Breast epithelium (tissue), 4 donors: ENCODE measurements at regions not wholly inside any gene's neighbourhood (a gene's known extent, or its start where the extent isn't known, plus 50 kb on each side); places are given as distances from the start of the nearest gene placed in this dataset.

Experiments
- DNase-seq, 2 donors: peaks; one replicate each; pipeline ENCODE4 v3.0.0-alpha.2; 2019; ENCODE audit warnings: low spot score in 2 of 2
- H3K27ac ChIP-seq, 2 donors: fragments of 200-600 bp; sonication (generic) in 1 of 2; one replicate each; pipeline ENCODE4 v1.5.1; 2016 to 2019; ENCODE audit warnings: mild to moderate bottlenecking in 1 of 2
- H3K27me3 ChIP-seq, 2 donors: fragments of 200-600 bp; sonication (generic) in 1 of 2; one replicate each; pipeline versions ENCODE4 v1.5.1 to v1.6.0; 2017 to 2019; ENCODE audit warnings: control low read depth in 1 of 2, mild to moderate bottlenecking in 1 of 2
- H3K36me3 ChIP-seq: fragments of 200-600 bp; one replicate; pipeline ENCODE4 v1.5.1; 2019
- H3K4me1 ChIP-seq, 2 donors: fragments of 200-600 bp; sonication (generic); one replicate each; pipeline ENCODE4 v1.5.1; 2016 to 2019; ENCODE audit warnings: control low read depth in 1 of 2
- H3K4me3 ChIP-seq, 3 donors: fragments of 200-600 bp; sonication (generic); 1 replicate in 2 of 3; 2 replicates in 1 of 3; pipeline ENCODE4 v1.5.1; 2016 to 2019; ENCODE audit warnings: mild to moderate bottlenecking in 3 of 3, moderate library complexity in 2 of 3
- H3K9me3 ChIP-seq, 2 donors: fragments of 200-600 bp; sonication (generic) in 1 of 2; one replicate each; pipeline ENCODE4 v1.5.1; 2016 to 2019; ENCODE audit warnings: control low read depth in 1 of 2
- POLR2A ChIP-seq: fragments of 450-650 bp; IDR thresholded peaks from one replicate; pipeline ENCODE4 v1.6.1; 2016; ENCODE audit warnings: antibody characterized with exemption, mild to moderate bottlenecking, moderate library complexity
- POLR2AphosphoS5 ChIP-seq, 3 donors: sonication (generic); formaldehyde crosslinking; IDR thresholded peaks; one replicate each; pipeline ENCODE4 v1.6.1; 2017; ENCODE audit warnings: antibody characterized with exemption in 3 of 3
- intact Hi-C: fragments of 100-400 bp; cut with DNase I; formaldehyde crosslinking; loops from one replicate; pipeline ENCODE4 v1.15.1; 2023; ENCODE audit warnings: low total_unique reads
- TF ChIP-seq, protein P1 (sequence below), 3 donors: fragments of 450-650 bp; IDR thresholded peaks; one replicate each; pipeline ENCODE4 v1.5.1; 2016 to 2017; ENCODE audit warnings: antibody characterized with exemption in 3 of 3, mild to moderate bottlenecking in 3 of 3, moderate library complexity in 3 of 3

DNA sequence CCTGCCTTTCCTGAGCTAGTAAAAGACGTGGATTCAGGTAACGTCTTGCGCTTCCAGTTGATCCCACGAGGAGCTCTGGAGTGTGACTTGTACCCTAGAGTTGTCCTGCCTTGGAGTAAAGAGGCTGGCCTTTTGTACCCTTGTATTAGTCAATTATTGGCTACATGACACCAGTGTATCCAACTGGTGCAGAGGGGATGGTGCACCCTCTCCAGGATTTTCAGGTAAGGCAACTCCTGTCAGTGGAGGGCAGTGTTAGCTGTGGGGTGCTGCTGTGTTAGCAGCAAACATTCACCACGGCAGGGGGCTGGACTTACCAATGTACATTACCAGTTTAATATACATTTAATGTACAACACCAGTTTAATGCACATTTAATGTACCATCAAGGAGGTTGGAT is 233.5 kb downstream of the MIAT start:
- H3K27me3 ChIP-seq = no peaks in the 10 kb centered on the region
- no peak overlapping the region for H3K4me3 ChIP-seq
- no peak overlapping the region for H3K27ac ChIP-seq
- TF ChIP-seq POLR2AphosphoS5 (IDR thresholded peaks at IDR 0.05) (no peak), POLR2A (no peak)
- TF ChIP-seq, protein P1, sequence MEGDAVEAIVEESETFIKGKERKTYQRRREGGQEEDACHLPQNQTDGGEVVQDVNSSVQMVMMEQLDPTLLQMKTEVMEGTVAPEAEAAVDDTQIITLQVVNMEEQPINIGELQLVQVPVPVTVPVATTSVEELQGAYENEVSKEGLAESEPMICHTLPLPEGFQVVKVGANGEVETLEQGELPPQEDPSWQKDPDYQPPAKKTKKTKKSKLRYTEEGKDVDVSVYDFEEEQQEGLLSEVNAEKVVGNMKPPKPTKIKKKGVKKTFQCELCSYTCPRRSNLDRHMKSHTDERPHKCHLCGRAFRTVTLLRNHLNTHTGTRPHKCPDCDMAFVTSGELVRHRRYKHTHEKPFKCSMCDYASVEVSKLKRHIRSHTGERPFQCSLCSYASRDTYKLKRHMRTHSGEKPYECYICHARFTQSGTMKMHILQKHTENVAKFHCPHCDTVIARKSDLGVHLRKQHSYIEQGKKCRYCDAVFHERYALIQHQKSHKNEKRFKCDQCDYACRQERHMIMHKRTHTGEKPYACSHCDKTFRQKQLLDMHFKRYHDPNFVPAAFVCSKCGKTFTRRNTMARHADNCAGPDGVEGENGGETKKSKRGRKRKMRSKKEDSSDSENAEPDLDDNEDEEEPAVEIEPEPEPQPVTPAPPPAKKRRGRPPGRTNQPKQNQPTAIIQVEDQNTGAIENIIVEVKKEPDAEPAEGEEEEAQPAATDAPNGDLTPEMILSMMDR (IDR thresholded peaks at IDR 0.05) = no peak
- intact Hi-C loops = no loop called here
- no peaks in the 10 kb centered on the region for H3K4me1 ChIP-seq
- no peaks in the 10 kb centered on the region for H3K36me3 ChIP-seq
- no peak for DNase-seq
- H3K9me3 ChIP-seq = no peaks in the 10 kb centered on the region

- Histone ChIP-seq H3K36me3 (no peaks in the 10 kb centered on the region), H3K27ac (no peak overlapping the region), H3K4me3 (no peak overlapping the region), H3K4me1 (no peaks in the 10 kb centered on the region), H3K27me3 (no peaks in the 10 kb centered on the region), H3K9me3 (no peaks in the 10 kb centered on the region)
- no peak for TF ChIP-seq POLR2A
- TF ChIP-seq, protein P1 (IDR thresholded peaks at IDR 0.05) = no peak
- no peak for TF ChIP-seq POLR2AphosphoS5 (IDR thresholded peaks at IDR 0.05)
- intact Hi-C loops = no loop called here
- no peak for DNase-seq
Measured at GRCh38 chr22:26891429-26891828, 234.0 kb downstream of the MIAT start.

- Histone ChIP-seq H3K27me3 (no peaks in the 10 kb centered on the region), H3K9me3 (no peaks in the 10 kb centered on the region), H3K36me3 (no peaks in the 10 kb centered on the region), H3K4me1 (no peaks in the 10 kb centered on the region), H3K27ac (no peak overlapping the region), H3K4me3 (no peak overlapping the region)
- TF ChIP-seq, protein P1 (IDR thresholded peaks at IDR 0.05) = no peak
- DNase-seq = no peak
- intact Hi-C loops = no loop called here
Measured at GRCh38 chr22:26892166-26893041, 235.0 kb downstream of the MIAT start.

DNA sequence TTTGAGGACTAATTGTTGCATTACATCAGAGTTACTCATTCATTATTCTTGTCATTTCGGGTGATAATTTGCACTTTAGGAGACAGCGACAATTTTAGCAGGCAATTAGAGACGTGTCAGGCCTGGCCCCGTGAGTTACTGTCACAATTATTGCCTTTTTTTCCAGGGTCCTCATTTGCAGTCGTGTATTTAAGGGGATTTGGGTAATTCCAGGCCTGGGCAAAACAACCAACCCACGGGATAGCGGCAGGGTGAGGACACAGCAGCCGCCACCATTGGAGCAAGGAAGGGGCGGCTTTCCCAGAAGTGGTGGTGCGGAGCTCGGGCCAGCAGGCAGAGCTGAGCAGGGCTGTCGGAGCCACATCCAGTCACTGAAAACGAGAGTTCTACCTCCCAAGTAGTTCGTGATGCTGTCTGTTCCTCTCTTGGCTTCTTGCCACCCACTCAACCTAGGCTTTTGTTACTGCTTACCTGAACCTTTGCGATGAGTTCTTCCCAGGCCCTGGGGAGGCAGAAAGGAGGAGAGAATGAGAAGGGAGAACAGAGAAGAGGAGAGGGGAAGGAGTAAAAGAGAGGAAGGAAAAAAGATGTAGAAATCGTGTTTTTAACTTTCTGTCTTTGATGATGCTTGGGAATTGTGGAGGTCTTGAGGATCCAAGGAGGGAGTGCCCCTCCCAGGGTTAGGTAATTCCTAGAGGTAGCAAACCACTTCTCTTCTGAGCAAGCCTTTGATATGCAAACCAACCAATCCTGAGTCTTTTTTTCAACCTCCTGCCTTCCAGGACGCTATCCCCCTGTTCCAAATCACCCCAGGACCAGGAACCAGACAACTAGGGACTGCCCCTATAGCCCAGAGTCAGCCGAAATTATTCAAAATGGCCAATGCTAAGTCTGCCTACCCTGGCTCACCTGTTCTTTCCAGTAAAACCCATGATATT is 236.1 kb downstream of the MIAT start:
- H3K4me3 ChIP-seq = no peak overlapping the region
- no peak for DNase-seq
- H3K9me3 ChIP-seq = no peaks in the 10 kb centered on the region
- no peak overlapping the region for H3K27ac ChIP-seq
- H3K4me1 ChIP-seq = no peaks in the 10 kb centered on the region
- intact Hi-C loops = no loop called here
- no peaks in the 10 kb centered on the region for H3K27me3 ChIP-seq
- TF ChIP-seq, protein P1 (IDR thresholded peaks at IDR 0.05) = no peak
- TF ChIP-seq POLR2AphosphoS5 (IDR thresholded peaks at IDR 0.05) = no peak
- TF ChIP-seq POLR2A = no peak
- no peaks in the 10 kb centered on the region for H3K36me3 ChIP-seq

DNA sequence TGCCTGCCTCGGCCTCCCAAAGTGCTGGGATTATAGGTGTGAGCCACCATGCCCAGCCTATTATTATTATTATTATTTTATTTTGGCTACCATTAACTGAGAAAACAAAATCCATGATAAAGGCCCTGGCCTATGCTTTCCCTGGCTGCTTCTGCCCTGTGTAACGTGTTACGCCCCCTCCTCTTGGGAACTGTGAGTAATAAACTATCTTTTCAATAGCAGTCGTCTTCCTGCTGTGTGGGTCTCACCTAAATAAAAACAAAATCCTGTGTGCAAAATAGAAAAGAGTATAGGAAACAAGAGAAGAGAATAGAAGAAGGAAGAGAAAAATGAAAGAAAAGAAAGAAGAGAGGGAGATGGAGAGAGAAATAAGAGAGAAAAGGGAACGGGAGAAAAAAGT is 237.0 kb downstream of the MIAT start:
- Histone ChIP-seq H3K27ac (no peak overlapping the region), H3K36me3 (no peaks in the 10 kb centered on the region), H3K4me1 (no peaks in the 10 kb centered on the region), H3K9me3 (no peaks in the 10 kb centered on the region), H3K4me3 (no peak overlapping the region), H3K27me3 (no peaks in the 10 kb centered on the region)
- TF ChIP-seq POLR2A = no peak
- TF ChIP-seq, protein P1 (IDR thresholded peaks at IDR 0.05) = no peak
- no peak for TF ChIP-seq POLR2AphosphoS5 (IDR thresholded peaks at IDR 0.05)
- no peak for DNase-seq
- intact Hi-C loops = no loop called here
